ENCODE measurements at regions not wholly inside any gene's neighbourhood (a gene's known extent, or its start where the extent isn't known, plus 50 kb on each side); places are given as distances from the start of the nearest gene placed in this dataset.

GRCh38 chr3:98971169-98971681 lies 69.7 kb upstream of the DCBLD2 start:
- Histone ChIP-seq H3K4me3 (ENCODE audit: low read length in 2 of 2) (no peak overlapping the region), H3K27ac (replicated peaks; ENCODE audit: low read length) (no peak overlapping the region), H2BK15ac (ENCODE audit: low read length) (no peak overlapping the region), H3K9ac (ENCODE audit: low read depth, low read length, poor library complexity) (no peak overlapping the region), H2AK5ac (ENCODE audit: low read depth, low read length) (no peak overlapping the region), H3K9me3 (replicated peaks in 1 of 2; ENCODE audit: control insufficient read depth in 2 of 2, insufficient read depth in 1 of 2, low read depth in 1 of 2, low read length in 2 of 2) (peaks cover 0 to 7% of the 10 kb centered on the region in 2 donors), H3K27me3 (ENCODE audit: control insufficient read depth in 3 of 3, insufficient read depth in 3 of 3, low read depth in 1 of 3, low read length in 3 of 3) (no peaks in the 10 kb centered on the region), H2BK120ac (ENCODE audit: low read depth, low read length) (no peak overlapping the region), H3K18ac (ENCODE audit: low read length) (no peak overlapping the region), H3K36me3 (replicated peaks in 1 of 2; ENCODE audit: control insufficient read depth in 2 of 2, insufficient read depth in 2 of 2, low read length in 2 of 2) (no peaks in the 10 kb centered on the region), H4K91ac (ENCODE audit: low read depth, low read length, poor library complexity) (no peak overlapping the region), H4K8ac (ENCODE audit: low read depth, low read length) (no peak overlapping the region), H2BK5ac (ENCODE audit: low read length) (no peak overlapping the region), H3K4me2 (ENCODE audit: insufficient read depth, low read length, poor library complexity, severe bottlenecking) (no peak overlapping the region), H3K14ac (ENCODE audit: low read length) (no peak overlapping the region), H3K4me1 (ENCODE audit: control insufficient read depth in 2 of 2, insufficient read depth in 1 of 2, low read depth in 1 of 2, low read length in 2 of 2) (peaks cover 0 to 2% of the 10 kb centered on the region in 2 donors), H3K4ac (ENCODE audit: low read length) (no peak overlapping the region), H3K23ac (ENCODE audit: low read depth, low read length, poor library complexity) (no peak overlapping the region), H3K79me1 (ENCODE audit: low read depth, low read length) (no peaks in the 10 kb centered on the region), H2BK12ac (ENCODE audit: low read length) (no peak overlapping the region), H2AFZ (ENCODE audit: low read length) (peak overlapping the region; percentile 24)
- DNase-seq (ENCODE audit: low spot score) = no peak
- WGBS, 2 donors (ENCODE audit: extremely low coverage in 2 of 2, insufficient read length in 2 of 2, insufficient replicate concordance in 1 of 2) = no CpG with 5 or more reads among the region's 1 CpG

GRCh38 chr3:98969295-98969694 lies 67.8 kb upstream of the DCBLD2 start:
- H2AFZ ChIP-seq (ENCODE audit: low read length) = no peak overlapping the region
- H2BK12ac ChIP-seq (ENCODE audit: low read length) = no peak overlapping the region
- H3K14ac ChIP-seq (ENCODE audit: low read length) = no peak overlapping the region
- no peak overlapping the region for H3K4me2 ChIP-seq (ENCODE audit: insufficient read depth, low read length, poor library complexity, severe bottlenecking)
- H3K4ac ChIP-seq (ENCODE audit: low read length) = no peak overlapping the region
- no peak overlapping the region for H2BK15ac ChIP-seq (ENCODE audit: low read length)
- no peak overlapping the region for H3K27ac ChIP-seq (replicated peaks; ENCODE audit: low read length)
- no peaks in the 10 kb centered on the region for H3K27me3 ChIP-seq (ENCODE audit: control insufficient read depth in 3 of 3, insufficient read depth in 3 of 3, low read depth in 1 of 3, low read length in 3 of 3)
- no peak overlapping the region for H3K18ac ChIP-seq (ENCODE audit: low read length)
- no peak overlapping the region for H4K8ac ChIP-seq (ENCODE audit: low read depth, low read length)
- H2AK5ac ChIP-seq (ENCODE audit: low read depth, low read length) = no peak overlapping the region
- H3K9me3 ChIP-seq (replicated peaks in 1 of 2; ENCODE audit: control insufficient read depth in 2 of 2, insufficient read depth in 1 of 2, low read depth in 1 of 2, low read length in 2 of 2) = peaks cover 0 to 7% of the 10 kb centered on the region in 2 donors
- H2BK120ac ChIP-seq (ENCODE audit: low read depth, low read length) = no peak overlapping the region
- no peak for DNase-seq (ENCODE audit: low spot score)
- no peak overlapping the region for H3K4me3 ChIP-seq (ENCODE audit: low read length in 2 of 2)
- H3K23ac ChIP-seq (ENCODE audit: low read depth, low read length, poor library complexity) = no peak overlapping the region
- H3K9ac ChIP-seq (ENCODE audit: low read depth, low read length, poor library complexity) = no peak overlapping the region
- peaks cover 0 to 2% of the 10 kb centered on the region in 2 donors for H3K4me1 ChIP-seq (ENCODE audit: control insufficient read depth in 2 of 2, insufficient read depth in 1 of 2, low read depth in 1 of 2, low read length in 2 of 2)
- no peak overlapping the region for H2BK5ac ChIP-seq (ENCODE audit: low read length)
- H3K36me3 ChIP-seq (replicated peaks in 1 of 2; ENCODE audit: control insufficient read depth in 2 of 2, insufficient read depth in 2 of 2, low read length in 2 of 2) = no peaks in the 10 kb centered on the region
- H3K79me1 ChIP-seq (ENCODE audit: low read depth, low read length) = no peaks in the 10 kb centered on the region
- no peak overlapping the region for H4K91ac ChIP-seq (ENCODE audit: low read depth, low read length, poor library complexity)

- H2BK15ac ChIP-seq (ENCODE audit: low read length) = no peak overlapping the region
Observed at GRCh38 chr3:98968824-98969223, 67.3 kb upstream of the DCBLD2 start.

DNA sequence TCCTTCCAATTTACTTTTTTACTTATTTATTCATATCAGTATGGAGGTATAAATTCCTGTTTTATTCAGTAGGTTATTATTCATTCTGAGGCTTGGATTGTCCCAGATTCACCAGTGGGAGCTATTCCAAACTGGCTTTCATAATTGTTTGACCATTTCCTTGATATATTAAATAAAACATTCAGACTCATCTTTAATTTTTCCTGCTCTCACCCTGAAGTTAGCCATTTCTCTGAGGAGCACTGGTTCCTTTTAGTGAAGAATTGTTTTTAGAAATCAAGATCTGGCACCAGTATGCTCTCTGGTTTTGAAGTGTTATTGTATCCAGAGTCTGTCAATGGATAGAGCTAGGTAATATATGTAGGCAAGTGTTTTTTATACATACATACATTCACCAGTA lies 66.9 kb upstream of the DCBLD2 start:
- H2BK120ac ChIP-seq (ENCODE audit: low read depth, low read length) = no peak overlapping the region
- H3K79me1 ChIP-seq (ENCODE audit: low read depth, low read length) = no peaks in the 10 kb centered on the region
- H2AFZ ChIP-seq (ENCODE audit: low read length) = no peak overlapping the region
- no peak overlapping the region for H3K9ac ChIP-seq (ENCODE audit: low read depth, low read length, poor library complexity)
- no peak overlapping the region for H2BK12ac ChIP-seq (ENCODE audit: low read length)
- no peak overlapping the region for H3K23ac ChIP-seq (ENCODE audit: low read depth, low read length, poor library complexity)
- no peak overlapping the region for H3K4me3 ChIP-seq (ENCODE audit: low read length in 2 of 2)
- no peaks in the 10 kb centered on the region for H3K36me3 ChIP-seq (replicated peaks in 1 of 2; ENCODE audit: control insufficient read depth in 2 of 2, insufficient read depth in 2 of 2, low read length in 2 of 2)
- no peak overlapping the region for H4K8ac ChIP-seq (ENCODE audit: low read depth, low read length)
- no peak overlapping the region for H3K4me2 ChIP-seq (ENCODE audit: insufficient read depth, low read length, poor library complexity, severe bottlenecking)
- no peak overlapping the region for H2AK5ac ChIP-seq (ENCODE audit: low read depth, low read length)
- no peak overlapping the region for H3K14ac ChIP-seq (ENCODE audit: low read length)
- peaks cover 0 to 3% of the 10 kb centered on the region in 2 donors for H3K9me3 ChIP-seq (replicated peaks in 1 of 2; ENCODE audit: control insufficient read depth in 2 of 2, insufficient read depth in 1 of 2, low read depth in 1 of 2, low read length in 2 of 2)
- H3K4me1 ChIP-seq (ENCODE audit: control insufficient read depth in 2 of 2, insufficient read depth in 1 of 2, low read depth in 1 of 2, low read length in 2 of 2) = peaks cover 0 to 2% of the 10 kb centered on the region in 2 donors
- no peak overlapping the region for H3K4ac ChIP-seq (ENCODE audit: low read length)
- H3K27ac ChIP-seq (replicated peaks; ENCODE audit: low read length) = no peak overlapping the region
- H3K18ac ChIP-seq (ENCODE audit: low read length) = no peak overlapping the region
- H2BK5ac ChIP-seq (ENCODE audit: low read length) = no peak overlapping the region
- no peak overlapping the region for H2BK15ac ChIP-seq (ENCODE audit: low read length)
- no peak for DNase-seq (ENCODE audit: low spot score)
- H4K91ac ChIP-seq (ENCODE audit: low read depth, low read length, poor library complexity) = no peak overlapping the region
- no peaks in the 10 kb centered on the region for H3K27me3 ChIP-seq (ENCODE audit: control insufficient read depth in 3 of 3, insufficient read depth in 3 of 3, low read depth in 1 of 3, low read length in 3 of 3)

More at GRCh38 chr3:98968824-98969223, 67.3 kb upstream of the DCBLD2 start:
- no peak overlapping the region for H2AFZ ChIP-seq (ENCODE audit: low read length)
- H3K9ac ChIP-seq (ENCODE audit: low read depth, low read length, poor library complexity) = no peak overlapping the region
- no peak overlapping the region for H3K4me2 ChIP-seq (ENCODE audit: insufficient read depth, low read length, poor library complexity, severe bottlenecking)
- H3K4me3 ChIP-seq (ENCODE audit: low read length in 2 of 2) = no peak overlapping the region
- no peak overlapping the region for H4K91ac ChIP-seq (ENCODE audit: low read depth, low read length, poor library complexity)
- no peak overlapping the region for H3K27ac ChIP-seq (replicated peaks; ENCODE audit: low read length)
- no CpG with 5 or more reads among the region's 4 CpGs for WGBS, 2 donors (ENCODE audit: extremely low coverage in 2 of 2, insufficient read length in 2 of 2, insufficient replicate concordance in 1 of 2)
- peaks cover 0 to 2% of the 10 kb centered on the region in 2 donors for H3K4me1 ChIP-seq (ENCODE audit: control insufficient read depth in 2 of 2, insufficient read depth in 1 of 2, low read depth in 1 of 2, low read length in 2 of 2)
- no peak overlapping the region for H2BK120ac ChIP-seq (ENCODE audit: low read depth, low read length)
- H3K14ac ChIP-seq (ENCODE audit: low read length) = no peak overlapping the region
- H3K36me3 ChIP-seq (replicated peaks in 1 of 2; ENCODE audit: control insufficient read depth in 2 of 2, insufficient read depth in 2 of 2, low read length in 2 of 2) = no peaks in the 10 kb centered on the region
- no peak overlapping the region for H2BK12ac ChIP-seq (ENCODE audit: low read length)
- no peak overlapping the region for H2BK5ac ChIP-seq (ENCODE audit: low read length)
- H3K18ac ChIP-seq (ENCODE audit: low read length) = no peak overlapping the region
- no peak overlapping the region for H4K8ac ChIP-seq (ENCODE audit: low read depth, low read length)
- H2AK5ac ChIP-seq (ENCODE audit: low read depth, low read length) = no peak overlapping the region
- H3K4ac ChIP-seq (ENCODE audit: low read length) = no peak overlapping the region
- no peak overlapping the region for H3K23ac ChIP-seq (ENCODE audit: low read depth, low read length, poor library complexity)
- DNase-seq (ENCODE audit: low spot score) = no peak
- H3K79me1 ChIP-seq (ENCODE audit: low read depth, low read length) = no peaks in the 10 kb centered on the region
- no peaks in the 10 kb centered on the region for H3K27me3 ChIP-seq (ENCODE audit: control insufficient read depth in 3 of 3, insufficient read depth in 3 of 3, low read depth in 1 of 3, low read length in 3 of 3)
- H3K9me3 ChIP-seq (replicated peaks in 1 of 2; ENCODE audit: control insufficient read depth in 2 of 2, insufficient read depth in 1 of 2, low read depth in 1 of 2, low read length in 2 of 2) = peaks cover 0 to 4% of the 10 kb centered on the region in 2 donors
